Erythroblast (primary cell): ENCODE measurements at regions not wholly inside any gene's neighbourhood (a gene's known extent, or its start where the extent isn't known, plus 50 kb on each side); places are given as distances from the start of the nearest gene placed in this dataset.

Experiments
- DNase-seq, 2 experiments: peaks; one replicate each; lab custom pipeline; 2025; lab: John Stamatoyannopoulos, UW
- GATA1 ChIP-seq: IDR thresholded peaks from 2 replicates; pipeline ENCODE4 v1.6.1; 2011; ENCODE audit warnings: low read depth, mild to moderate bottlenecking, control low read depth, low read length, moderate library complexity
- POLR2A ChIP-seq: IDR thresholded peaks from 2 replicates; pipeline ENCODE4 v1.6.1; 2011; ENCODE audit warnings: mild to moderate bottlenecking, low read length

- TF ChIP-seq POLR2A (no peak), GATA1 (no peak)
- no peak for DNase-seq
Observed at GRCh38 chr21:14734833-14735232, 188.7 kb upstream of the SAMSN1 start.

GRCh38 chr21:14734191-14734590, 188.1 kb upstream of the SAMSN1 start:
- TF ChIP-seq POLR2A (no peak), GATA1 (no peak)
- no peak for DNase-seq

GRCh38 chr21:14725219-14725618, 179.1 kb upstream of the SAMSN1 start:
- TF ChIP-seq POLR2A (no peak), GATA1 (no peak)
- DNase-seq, result no peak

- TF ChIP-seq POLR2A (no peak), GATA1 (no peak)
- DNase-seq, result no peak
Observed at GRCh38 chr21:14722841-14723483, 176.8 kb upstream of the SAMSN1 start.

- DNase-seq, result no peak
- TF ChIP-seq GATA1, result no peak
- no peak for TF ChIP-seq POLR2A
Observed at GRCh38 chr21:14720237-14720636, 174.1 kb upstream of the SAMSN1 start.

GRCh38 chr21:14718951-14719350, 172.8 kb upstream of the SAMSN1 start:
- no peak for TF ChIP-seq POLR2A
- no peak for TF ChIP-seq GATA1
- DNase-seq, result no peak

- no peak for DNase-seq
- TF ChIP-seq GATA1 (no peak), POLR2A (no peak)
Observed at GRCh38 chr21:14716761-14717396, 170.8 kb upstream of the SAMSN1 start.

- no peak for DNase-seq
- no peak for TF ChIP-seq GATA1
- TF ChIP-seq POLR2A, result no peak
Observed at GRCh38 chr21:14713109-14713508, 167.0 kb upstream of the SAMSN1 start.

GRCh38 chr21:14712121-14712715, 166.1 kb upstream of the SAMSN1 start:
- no peak for DNase-seq
- TF ChIP-seq POLR2A, result no peak
- TF ChIP-seq GATA1, result no peak

GRCh38 chr21:14711287-14711686, 165.2 kb upstream of the SAMSN1 start:
- TF ChIP-seq POLR2A (no peak), GATA1 (no peak)
- no peak for DNase-seq

- TF ChIP-seq POLR2A (no peak), GATA1 (no peak)
- no peak for DNase-seq
Observed at GRCh38 chr21:14707511-14708020, 161.5 kb upstream of the SAMSN1 start.

GRCh38 chr21:14706712-14707510, 160.8 kb upstream of the SAMSN1 start:
- DNase-seq, result no peak
- TF ChIP-seq GATA1 (no peak), POLR2A (no peak)

- no peak for DNase-seq
- TF ChIP-seq GATA1, result no peak
- TF ChIP-seq POLR2A, result no peak
Observed at GRCh38 chr21:14699433-14700407, 153.6 kb upstream of the SAMSN1 start.
